OCI-LY3 (cell line): ENCODE measurements at regions not wholly inside any gene's neighbourhood (a gene's known extent, or its start where the extent isn't known, plus 50 kb on each side); places are given as distances from the start of the nearest gene placed in this dataset.
"Not testable (repeated sequence)": the region's sequence is repeated elsewhere in the genome, so short reads cannot be mapped to it uniquely, and the experiment has no call there.

Experiments
- H2AFZ ChIP-seq: fragments of 200-600, 300-600 bp; shearing (Covaris generic); 2 replicates; pipeline ENCODE4 v1.6.0; 2014; ENCODE audit warnings: antibody characterized with exemption, low read depth, low read length
- H3K27ac ChIP-seq: fragments of 200-600, 300-600 bp; sonication (generic); 2 replicates; pipeline ENCODE4 v1.5.1; 2014; ENCODE audit warnings: mild to moderate bottlenecking, low read length, moderate library complexity, mixed read lengths
- H3K27me3 ChIP-seq: fragments of 200-600, 300-600 bp; sonication (generic); 2 replicates; pipeline ENCODE4 v1.6.1; 2014; ENCODE audit warnings: low read depth, low read length, mixed read lengths
- H3K36me3 ChIP-seq: fragments of 200-600, 300-600 bp; sonication (generic); replicated peaks from 2 replicates; pipeline ENCODE3; 2014; ENCODE audit warnings: low read depth, low read length, mixed read lengths
- H3K4me1 ChIP-seq: fragments of 300-600, 200-600 bp; sonication (generic); 2 replicates; pipeline ENCODE4 v1.6.1; 2014; ENCODE audit warnings: low read length, mixed read lengths
- H3K4me2 ChIP-seq: fragments of 200-600, 300-600 bp; sonication (generic); 2 replicates; pipeline ENCODE4 v1.6.1; 2014; ENCODE audit warnings: low read length, mixed read lengths
- H3K4me3 ChIP-seq: fragments of 300-600, 200-600 bp; sonication (generic); 2 replicates; pipeline ENCODE4 v1.5.1; 2014; ENCODE audit warnings: antibody characterized with exemption, mild to moderate bottlenecking, low read length, moderate library complexity
- H3K79me2 ChIP-seq: fragments of 300-600, 200-600 bp; shearing (Covaris generic); 2 replicates; pipeline ENCODE4 v1.6.1; 2014; ENCODE audit warnings: mild to moderate bottlenecking, low read length, mixed read lengths
- H3K9ac ChIP-seq: fragments of 300-600, 200-600 bp; shearing (Covaris generic); 2 replicates; pipeline ENCODE4 v1.6.0; 2014; ENCODE audit warnings: mild to moderate bottlenecking, low read length, moderate library complexity
- H3K9me3 ChIP-seq: fragments of 200-600, 300-600 bp; shearing (Covaris generic); 2 replicates; pipeline ENCODE4 v1.6.1; 2014; ENCODE audit warnings: low read length, mixed read lengths; ENCODE audit not compliant: insufficient read depth
- H4K20me1 ChIP-seq: fragments of 200-600, 300-600 bp; sonication (generic); 2 replicates; pipeline ENCODE4 v1.6.1; 2016; ENCODE audit warnings: low read length, mixed read lengths; ENCODE audit not compliant: insufficient read depth
- CTCF ChIP-seq: fragments of 200-600, 300-600 bp; sonication (generic); IDR thresholded peaks from 2 replicates; pipeline ENCODE4 v1.5.1; 2014; ENCODE audit warnings: antibody characterized with exemption, low read length, low read depth
- EZH2phosphoT487 ChIP-seq: fragments of 200-600 bp; shearing (Covaris generic); IDR thresholded peaks from 2 replicates; pipeline ENCODE4 v1.6.1; 2018; ENCODE audit warnings: antibody characterized with exemption, mixed run types, low read depth

GRCh38 chr4:134073711-134074110 lies 127.9 kb downstream of the PABPC4L start:
- Histone ChIP-seq H3K9me3 (0 out of 2 replicates have a peak, but pooled peaks cover 15% of the 10 kb centered on the region), H3K4me3 (no peak overlapping the region), H3K4me1 (peaks cover 26% of the 10 kb centered on the region), H3K9ac (no peak overlapping the region), H3K27ac (no peak overlapping the region), H2AFZ (no peak overlapping the region), H3K36me3 (no peaks in the 10 kb centered on the region), H3K27me3 (no peaks in the 10 kb centered on the region), H3K4me2 (no peak overlapping the region), H4K20me1 (no peaks in the 10 kb centered on the region), H3K79me2 (no peaks in the 10 kb centered on the region)
- TF ChIP-seq CTCF (no peak), EZH2phosphoT487 (no peak)

- Histone ChIP-seq H3K9me3 (0 out of 2 replicates have a peak, but pooled peaks cover 15% of the 10 kb centered on the region), H3K27ac (no peak overlapping the region), H3K4me1 (peaks cover 16% of the 10 kb centered on the region), H3K79me2 (no peaks in the 10 kb centered on the region), H2AFZ (no peak overlapping the region), H3K4me3 (no peak overlapping the region), H3K36me3 (no peaks in the 10 kb centered on the region), H3K4me2 (no peak overlapping the region), H3K9ac (no peak overlapping the region), H3K27me3 (no peaks in the 10 kb centered on the region), H4K20me1 (no peaks in the 10 kb centered on the region)
- no peak for TF ChIP-seq CTCF
- no peak for TF ChIP-seq EZH2phosphoT487
Observed at GRCh38 chr4:134072137-134072536, 129.5 kb downstream of the PABPC4L start.

- TF ChIP-seq EZH2phosphoT487, result no peak
- TF ChIP-seq CTCF, result no peak
- H2AFZ ChIP-seq, result no peak overlapping the region
- peaks cover 9% of the 10 kb centered on the region for H3K4me1 ChIP-seq
- no peak overlapping the region for H3K4me2 ChIP-seq
- no peaks in the 10 kb centered on the region for H3K79me2 ChIP-seq
- H4K20me1 ChIP-seq, result no peaks in the 10 kb centered on the region
- H3K27ac ChIP-seq, result no peak overlapping the region
- no peak overlapping the region for H3K4me3 ChIP-seq
- no peak overlapping the region for H3K9ac ChIP-seq
- 0 out of 2 replicates have a peak, but pooled peaks cover 7% of the 10 kb centered on the region for H3K9me3 ChIP-seq
- H3K27me3 ChIP-seq, result no peaks in the 10 kb centered on the region
- no peaks in the 10 kb centered on the region for H3K36me3 ChIP-seq
Observed at GRCh38 chr4:134070174-134070573, 131.4 kb downstream of the PABPC4L start.

DNA sequence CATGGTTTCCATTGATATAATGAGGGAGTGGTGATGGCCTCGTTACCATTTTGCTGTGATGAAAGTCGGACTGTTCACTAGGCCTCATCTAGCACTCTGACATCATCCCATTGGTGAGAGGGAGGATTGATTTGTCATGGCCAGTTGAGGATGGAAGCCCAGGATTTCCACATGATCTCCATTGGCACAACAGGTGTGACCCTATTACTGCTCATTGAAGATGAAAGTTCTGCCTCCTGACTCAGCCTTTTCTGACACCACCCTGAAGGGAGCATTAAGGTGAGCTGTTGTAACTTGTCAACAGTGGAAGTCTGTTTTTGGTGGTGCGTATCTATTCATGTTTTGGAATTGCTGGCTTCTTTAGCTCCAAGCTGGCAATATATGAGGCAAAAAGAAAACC lies 144.2 kb downstream of the PABPC4L start:
- Histone ChIP-seq H3K4me2 (no peak overlapping the region), H3K27ac (no peak overlapping the region), H4K20me1 (no peaks in the 10 kb centered on the region), H3K4me3 (no peak overlapping the region), H3K36me3 (no peaks in the 10 kb centered on the region), H3K9me3 (no peaks in the 10 kb centered on the region), H3K27me3 (no peaks in the 10 kb centered on the region), H3K4me1 (no peaks in the 10 kb centered on the region), H3K79me2 (no peaks in the 10 kb centered on the region), H2AFZ (no peak overlapping the region), H3K9ac (no peak overlapping the region)
- TF ChIP-seq EZH2phosphoT487 (no peak), CTCF (no peak)

GRCh38 chr4:134046221-134046620 lies 155.4 kb downstream of the PABPC4L start:
- H3K9me3 ChIP-seq, H3K4me2 ChIP-seq, H2AFZ ChIP-seq, H3K36me3 ChIP-seq, H3K4me1 ChIP-seq, H4K20me1 ChIP-seq, H3K27ac ChIP-seq, H3K27me3 ChIP-seq, H3K4me3 ChIP-seq, H3K79me2 ChIP-seq, H3K9ac ChIP-seq: not testable (repeated sequence)
